22Rv1 (cell line): ENCODE measurements at regions not wholly inside any gene's neighbourhood (a gene's known extent, or its start where the extent isn't known, plus 50 kb on each side); places are given as distances from the start of the nearest gene placed in this dataset.

Experiments
- CTCF ChIP-seq: fragments of 450-650 bp; IDR thresholded peaks from 2 replicates; pipeline ENCODE4 v1.5.1; 2017; ENCODE audit warnings: mild to moderate bottlenecking
- ZFX ChIP-seq: fragments of 450-650 bp; IDR thresholded peaks from 2 replicates; pipeline ENCODE4 v1.6.1; 2017; ENCODE audit warnings: antibody characterized with exemption, borderline replicate concordance

- TF ChIP-seq CTCF: no peak
- no peak for TF ChIP-seq ZFX
Observed at GRCh38 chr2:22134421-22134820, 1010.7 kb downstream of the TDRD15 start.
